T-helper 2 cell treated with Interferon-gamma antibody and Interleukin-4, amounts not matched to agents 100 ng/mL and 5 ng/mL, for 36 hours (primary cell): ENCODE measurements at regions not wholly inside any gene's neighbourhood (a gene's known extent, or its start where the extent isn't known, plus 50 kb on each side); places are given as distances from the start of the nearest gene placed in this dataset.

ENCODE experiments used
- intact Hi-C: fragments of 100-400 bp; cut with micrococcal nuclease; formaldehyde crosslinking; loops from one replicate; pipeline ENCODE4 v1.15.1; 2023

DNA sequence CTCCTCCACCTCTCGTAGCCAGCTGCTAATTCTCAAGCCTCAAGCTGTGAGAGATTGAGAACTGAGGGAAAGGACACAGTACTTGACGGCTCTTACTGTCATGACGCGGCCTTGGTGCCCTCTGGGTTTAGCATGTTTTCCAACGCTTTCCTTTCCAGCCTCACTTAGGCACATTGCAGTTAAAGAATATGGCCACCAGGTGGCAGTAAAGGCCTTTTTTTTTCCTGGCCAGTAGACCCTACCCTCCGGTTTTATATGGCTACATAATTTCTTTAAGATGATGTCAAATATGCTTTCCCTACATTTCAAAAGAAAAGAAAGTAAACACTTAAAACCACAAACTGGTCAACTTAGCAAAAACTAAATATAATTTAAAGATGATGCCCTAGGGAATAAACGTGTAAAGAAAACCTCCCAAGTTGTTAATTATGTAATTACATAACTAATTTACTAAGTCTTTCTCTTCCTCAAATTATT lies 56.8 kb upstream of the PRDX6 start:
- intact Hi-C loops = loop anchor here (1.0 to 5.0 kb wide), 4 partner anchors 9 to 797 kb away; no protein-coding TSS in a partner anchor

DNA sequence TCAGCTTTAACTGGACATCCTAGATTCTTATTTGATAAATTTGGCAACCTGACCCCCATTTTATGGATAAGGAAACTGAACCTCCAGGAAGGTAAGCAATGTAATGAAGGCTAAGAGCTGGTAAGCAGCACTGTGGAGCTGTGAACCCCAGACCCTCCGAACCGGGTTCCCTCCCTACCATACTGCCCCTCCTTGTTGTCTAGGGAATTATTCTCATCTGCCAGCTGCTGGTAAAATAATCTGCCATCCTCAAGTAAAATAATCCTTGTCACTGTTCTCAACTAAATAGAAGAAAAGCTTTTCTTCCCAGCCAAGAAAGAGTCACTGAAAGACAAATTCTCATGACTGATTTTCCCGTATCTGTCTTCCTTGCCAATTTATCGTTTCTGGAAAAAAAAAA lies 55.8 kb upstream of the PRDX6 start:
- intact Hi-C loops = loop anchor here (5.0 kb wide), 1 partner anchor 679 kb away; no protein-coding TSS in a partner anchor

DNA sequence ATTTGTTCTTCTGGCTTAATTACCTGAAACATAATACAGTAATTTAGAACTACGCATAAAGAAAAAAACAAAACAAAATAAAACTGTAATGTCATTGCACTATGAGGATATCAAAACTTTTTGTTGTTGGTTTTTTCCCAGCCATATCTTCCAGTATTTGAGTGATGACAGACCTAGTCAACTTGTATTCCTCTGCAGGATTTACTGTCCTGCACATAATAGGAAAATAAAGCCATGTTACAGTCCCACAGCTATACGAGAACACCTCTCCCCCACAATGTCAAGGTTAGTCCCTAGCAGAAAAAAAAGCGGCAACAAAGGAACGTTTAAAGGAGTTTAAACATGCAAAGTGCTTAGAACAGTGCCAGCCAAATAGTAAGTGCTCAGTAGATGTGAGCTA lies 55.3 kb upstream of the PRDX6 start:
- intact Hi-C loops = loop anchor here (2.0 to 5.0 kb wide), 2 partner anchors 601 to 679 kb away; partner anchors contain the start of gene RC3H1

DNA sequence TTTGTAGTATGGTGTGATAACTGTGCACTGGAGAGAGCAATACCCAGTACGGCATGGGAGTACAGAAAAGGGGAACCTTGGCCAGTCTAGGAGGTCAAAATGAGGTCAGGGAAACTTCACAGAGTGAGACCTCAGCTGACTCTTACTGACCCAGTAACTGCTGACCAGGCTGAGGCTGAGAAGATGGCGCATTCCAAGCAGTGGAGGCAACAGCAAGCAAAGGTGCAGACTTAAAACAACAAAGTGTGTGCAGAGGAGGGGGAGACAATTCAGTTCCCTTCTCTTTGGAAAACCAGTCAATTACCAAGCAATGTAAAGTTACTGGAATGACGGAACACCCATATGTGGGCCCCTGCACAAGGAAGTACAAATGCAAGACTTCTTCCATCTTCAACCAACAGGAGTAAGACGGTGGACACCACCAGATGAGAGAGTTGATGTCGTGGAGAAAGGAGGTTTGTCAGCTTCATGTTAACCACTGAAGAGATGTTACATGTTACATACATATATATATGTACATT lies 54.6 kb upstream of the PRDX6 start:
- intact Hi-C loops = loop anchor here (2.0 to 5.0 kb wide), 2 partner anchors 600 to 680 kb away; partner anchors contain the start of gene RC3H1

DNA sequence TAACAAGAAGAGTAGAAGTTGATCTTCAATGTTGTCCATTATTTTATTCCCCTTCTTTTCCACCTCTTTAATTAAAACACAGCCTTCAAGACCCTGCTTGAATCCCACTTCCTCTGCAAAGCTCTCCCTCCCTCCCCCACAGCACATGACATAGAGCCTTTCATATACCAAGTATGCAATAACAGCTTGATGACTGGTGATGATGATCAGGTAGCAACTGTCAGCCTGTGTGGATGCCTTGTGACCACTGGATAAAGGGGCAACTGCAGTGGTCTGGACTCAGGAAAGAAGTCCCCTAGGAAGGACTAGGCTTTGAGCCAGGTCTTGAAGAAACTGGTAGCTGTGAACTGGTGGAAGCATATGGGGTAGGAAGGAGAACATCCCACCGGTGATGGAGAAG lies 53.8 kb upstream of the PRDX6 start:
- intact Hi-C loops = loop anchor here (2.0 to 5.0 kb wide), 2 partner anchors 600 to 681 kb away; partner anchors contain the start of gene RC3H1

DNA sequence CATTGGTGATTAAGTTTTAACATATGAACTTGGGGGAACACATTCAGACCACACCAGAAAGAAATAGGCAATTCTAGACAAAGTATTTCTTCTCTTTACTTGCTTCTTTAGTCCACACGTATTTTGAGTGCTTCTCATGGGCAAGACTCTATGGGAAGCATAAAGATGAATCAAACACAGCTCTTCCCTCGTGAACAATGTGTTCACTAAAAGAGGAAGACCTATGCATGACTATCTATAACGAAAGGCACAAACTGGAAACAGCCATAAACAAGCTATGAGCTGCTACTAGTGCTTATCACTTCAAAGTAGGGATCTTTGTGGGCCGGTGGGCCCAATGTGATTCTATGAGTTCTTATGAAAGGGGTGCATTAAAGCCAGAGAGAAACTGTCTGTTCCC lies 53.0 kb upstream of the PRDX6 start:
- intact Hi-C loops = loop anchor here (5.0 kb wide), 1 partner anchor 682 kb away; no protein-coding TSS in a partner anchor

DNA sequence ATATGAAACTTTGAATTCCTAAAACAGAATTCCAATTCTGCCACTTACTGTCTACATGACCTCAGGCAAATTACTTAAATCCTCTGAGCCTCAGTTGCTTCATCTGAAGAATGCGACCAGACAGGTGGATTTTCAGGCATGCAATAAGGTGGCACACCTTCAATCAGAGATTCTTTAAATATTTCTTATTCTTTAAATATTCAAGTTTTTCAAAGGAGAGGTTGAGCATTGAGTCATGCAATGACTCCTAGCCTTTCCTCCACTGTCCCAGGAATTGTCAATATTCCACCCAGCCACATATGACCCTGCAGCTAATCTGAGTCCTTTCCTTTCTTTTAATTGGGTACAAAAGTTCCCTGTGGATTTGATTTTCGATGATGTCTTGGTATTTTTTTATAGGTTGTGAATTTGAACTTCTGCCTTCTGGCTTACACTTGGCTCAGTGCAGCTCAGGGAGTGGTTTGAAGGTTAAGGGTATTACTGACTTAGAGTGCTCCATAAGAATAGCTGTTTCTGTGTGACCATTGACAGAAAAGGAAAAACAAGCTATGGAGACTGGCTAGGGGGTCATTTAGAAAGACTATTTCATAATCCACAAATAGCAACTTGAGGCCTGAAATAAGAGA lies 52.2 kb upstream of the PRDX6 start:
- intact Hi-C loops = loop anchor here (5.0 kb wide), 1 partner anchor 683 kb away; no protein-coding TSS in a partner anchor

DNA sequence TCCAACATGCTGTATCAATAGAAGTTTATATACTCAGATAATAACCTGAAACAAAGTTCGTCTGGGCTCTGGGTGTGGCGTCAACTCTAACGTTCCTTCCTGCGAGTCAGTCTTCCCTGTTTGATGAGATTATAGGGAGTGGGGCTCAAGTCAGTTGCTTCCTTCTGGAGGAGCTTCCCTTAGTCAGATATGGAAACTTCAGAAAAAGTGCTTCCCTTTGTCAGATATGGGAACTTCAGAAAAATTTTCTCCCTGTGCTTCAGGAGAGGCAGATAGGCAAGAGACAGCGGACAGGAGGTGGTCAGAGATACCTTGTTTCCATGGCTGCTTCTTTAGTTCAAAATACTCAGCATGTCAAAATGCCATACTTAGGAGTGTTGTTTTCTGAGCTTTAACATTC lies 51.1 kb upstream of the PRDX6 start:
- intact Hi-C loops = no loop called here

DNA sequence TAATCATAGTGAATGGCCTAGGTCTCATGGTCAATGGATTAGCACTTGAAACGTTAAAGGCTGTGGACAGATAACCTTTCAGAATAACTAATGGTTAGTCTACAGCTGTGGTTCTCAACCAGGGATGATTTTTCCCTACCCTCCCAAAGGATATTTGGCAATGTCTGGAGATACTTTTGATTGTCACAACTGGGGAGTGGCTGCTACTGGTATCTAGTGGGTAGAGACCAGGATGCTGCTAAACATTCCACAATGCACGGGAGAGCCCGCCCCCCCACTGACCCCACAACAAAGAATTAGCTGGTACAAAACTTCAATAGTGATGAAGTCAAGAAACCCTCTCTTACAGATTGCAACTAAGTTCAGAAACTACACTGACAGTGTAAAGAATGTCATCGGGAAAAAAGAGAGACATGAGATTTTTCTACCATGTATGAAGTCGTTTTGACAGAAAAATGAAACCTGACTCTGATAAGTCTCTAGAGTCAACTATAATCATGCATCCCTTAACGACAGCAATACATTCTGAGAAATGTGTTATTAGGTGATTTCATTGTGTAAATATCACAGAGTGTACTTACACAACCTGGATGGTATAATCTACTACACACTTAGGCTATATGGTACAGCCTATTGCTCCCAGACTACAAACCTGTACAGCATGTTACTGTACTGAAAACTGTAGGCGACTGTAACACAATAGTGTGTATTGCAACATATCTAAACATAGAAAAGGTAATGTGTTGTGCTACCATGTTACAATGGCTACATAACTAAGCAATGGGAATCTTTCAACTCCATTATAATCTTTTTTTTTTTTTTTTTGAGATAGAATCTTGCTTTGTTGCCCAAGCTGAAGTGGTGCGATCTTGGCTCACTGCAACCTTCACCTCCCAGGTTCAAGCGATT lies 49.7 kb upstream of the PRDX6 start:
- intact Hi-C loops = no loop called here
